HG03442 (cell line): ENCODE measurements at regions not wholly inside any gene's neighbourhood (a gene's known extent, or its start where the extent isn't known, plus 50 kb on each side); places are given as distances from the start of the nearest gene placed in this dataset.
"Not testable (repeated sequence)": the region's sequence is repeated elsewhere in the genome, so short reads cannot be mapped to it uniquely, and the experiment has no call there.

Source experiments
- ATAC-seq: cut with Tn5 transposase; IDR thresholded peaks from one replicate; pipeline ENCODE4 v1.9.1; 2021; ENCODE audit warnings: mild to moderate bottlenecking, moderate library complexity; ENCODE audit not compliant: unreplicated experiment

DNA sequence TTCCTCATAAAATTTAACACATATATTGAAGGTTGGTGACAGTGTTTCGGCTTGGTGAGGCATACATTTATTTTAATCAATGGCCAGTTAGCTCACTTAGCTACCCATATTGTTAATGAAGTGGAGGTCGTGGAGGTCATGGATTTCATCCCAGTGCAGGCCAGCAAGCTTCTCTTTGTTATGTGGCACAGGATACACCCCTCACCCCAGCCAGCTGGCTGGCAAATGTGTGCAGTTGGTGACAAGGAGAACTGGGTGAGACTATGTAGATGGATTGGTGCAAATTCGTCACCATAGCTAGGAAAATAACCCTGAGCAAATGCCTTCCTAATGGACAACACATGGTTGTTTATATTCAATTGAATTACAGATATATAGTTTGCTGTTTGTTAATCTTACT, 50.5 kb upstream of the FOXP2 start:
- no peak for ATAC-seq

DNA sequence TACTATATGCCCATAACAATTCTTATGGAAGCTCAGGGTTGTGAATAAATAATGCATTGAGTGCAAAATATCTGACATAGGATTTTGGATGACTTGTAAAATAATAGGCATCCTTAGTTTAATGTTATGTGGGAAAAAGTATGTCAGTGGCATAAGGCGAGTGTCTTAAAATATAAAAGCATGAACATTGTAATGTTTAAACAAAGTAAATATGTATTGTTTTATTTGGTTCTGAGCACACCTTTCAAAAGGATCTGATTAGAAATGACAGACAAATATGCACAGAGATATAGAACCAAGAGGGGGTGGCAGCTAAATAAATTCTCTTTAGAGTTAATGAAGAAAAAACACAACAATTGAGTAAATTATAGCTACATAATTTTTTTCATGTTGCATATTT, 51.3 kb upstream of the FOXP2 start:
- no peak for ATAC-seq

- ATAC-seq, result no peak
These were observed 55.7 kb upstream of the FOXP2 start for GRCh38 chr7:114358911-114359310.

DNA sequence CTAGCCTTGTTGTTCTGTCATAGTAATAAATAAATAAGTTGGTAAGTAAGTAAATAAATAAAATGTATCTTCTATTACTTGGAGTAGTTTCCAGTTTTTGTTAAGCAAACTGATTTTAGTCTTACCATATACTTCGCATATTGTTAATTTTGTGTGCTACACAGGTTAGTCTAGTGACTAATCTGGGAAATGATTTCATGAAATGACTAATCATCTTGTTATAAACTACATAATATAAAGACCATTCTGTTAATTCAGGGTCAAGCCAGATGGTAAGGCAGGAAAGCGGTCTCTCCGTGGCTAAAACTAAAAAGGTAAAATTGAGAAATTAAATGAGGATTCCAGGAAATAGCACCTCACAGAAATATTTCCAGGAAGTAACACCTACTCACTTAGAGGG, 58.5 kb upstream of the FOXP2 start:
- no peak for ATAC-seq

DNA sequence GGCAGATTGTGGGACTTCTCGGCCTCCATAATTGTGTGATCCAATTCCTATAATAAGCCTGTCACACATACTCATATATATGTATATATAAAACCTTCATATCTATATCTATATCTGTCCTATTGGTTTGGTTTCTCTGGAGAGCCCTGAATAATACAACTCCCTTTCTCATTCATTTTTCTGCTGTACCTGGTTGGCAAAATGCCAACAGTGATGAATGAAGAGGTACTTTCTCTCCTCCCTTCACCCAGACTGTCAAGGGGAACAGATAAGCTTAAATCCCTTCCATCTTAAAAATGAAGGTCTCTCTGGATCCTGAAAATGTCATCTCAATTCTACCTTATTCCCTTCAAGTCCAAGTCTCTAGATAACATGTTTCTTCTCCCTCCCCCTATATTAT, 60.3 kb upstream of the FOXP2 start:
- no peak for ATAC-seq

- no peak for ATAC-seq
These were observed 69.1 kb upstream of the FOXP2 start for GRCh38 chr7:114345494-114345893.

GRCh38 chr7:114343949-114344708, 70.5 kb upstream of the FOXP2 start:
- no peak for ATAC-seq

- no peak for ATAC-seq
These were observed 72.0 kb upstream of the FOXP2 start for GRCh38 chr7:114342431-114343179.

DNA sequence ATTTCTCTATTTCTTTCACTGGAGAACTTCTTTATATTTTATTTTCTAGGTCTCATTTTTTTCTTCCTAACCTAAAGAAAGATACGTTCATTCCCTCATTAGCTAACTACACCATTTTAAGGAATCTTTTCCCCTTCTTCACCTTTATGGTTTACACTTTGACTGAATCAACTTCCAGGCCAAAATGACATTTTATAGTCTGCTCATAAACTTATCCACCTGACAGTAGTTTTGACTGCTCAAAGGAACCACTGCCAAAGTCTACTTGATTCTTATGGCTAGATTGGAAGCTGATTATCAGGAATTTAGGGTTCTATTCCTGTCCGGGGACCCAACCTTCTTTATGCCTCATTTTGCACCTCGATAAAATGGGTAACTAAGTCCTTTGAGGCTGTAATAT, 73.0 kb upstream of the FOXP2 start:
- ATAC-seq, result no peak

DNA sequence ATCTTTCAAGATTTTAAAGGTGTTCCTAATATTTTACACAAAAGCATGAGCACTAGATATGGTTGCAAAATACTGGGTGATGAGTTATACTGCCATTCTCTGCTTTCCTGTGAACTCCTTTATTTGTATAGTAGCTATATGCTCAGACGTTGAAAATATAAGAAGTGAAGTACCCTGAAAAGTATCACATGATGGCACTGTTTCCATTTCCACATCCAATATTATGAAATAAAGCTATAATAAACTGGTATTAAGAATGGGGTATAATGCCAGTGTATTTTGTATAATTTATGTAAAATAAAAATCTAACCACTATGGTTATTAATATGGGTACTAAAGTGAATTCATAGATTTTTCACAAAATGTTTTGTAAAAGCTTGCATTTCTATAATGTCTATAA, 79.6 kb upstream of the FOXP2 start:
- no peak for ATAC-seq

GRCh38 chr7:114329458-114329857, 85.2 kb upstream of the FOXP2 start:
- not testable (repeated sequence) for ATAC-seq

DNA sequence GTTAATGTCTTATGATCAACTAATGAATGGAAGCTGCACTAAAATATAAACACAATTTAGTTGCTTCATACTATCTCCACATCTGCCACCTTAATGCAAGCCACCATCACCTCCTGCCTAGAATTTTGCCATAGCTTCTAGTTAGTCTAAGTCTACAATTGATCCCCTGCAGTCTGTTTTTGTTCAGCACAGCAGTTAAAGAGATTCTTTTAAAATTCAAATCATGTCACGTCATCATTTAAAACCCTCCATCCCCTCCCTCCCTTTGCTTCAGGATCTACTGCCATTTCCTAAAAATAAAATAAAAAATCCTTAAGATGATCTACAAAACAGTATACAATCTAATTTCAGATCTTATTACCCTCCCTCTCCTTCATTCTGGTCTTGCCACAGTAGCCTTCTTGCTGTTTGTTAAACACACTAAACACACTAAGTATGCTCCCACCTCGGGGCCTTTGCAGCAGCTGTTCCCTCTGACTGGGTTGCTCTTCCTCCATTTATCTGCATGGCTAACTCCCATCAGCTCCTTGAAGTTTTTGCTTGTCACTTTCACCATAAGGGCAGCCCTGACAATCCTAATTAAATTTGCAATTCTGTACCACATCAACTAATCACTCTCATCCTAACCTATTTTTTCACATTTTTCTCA, 97.0 kb upstream of the FOXP2 start:
- no peak for ATAC-seq

DNA sequence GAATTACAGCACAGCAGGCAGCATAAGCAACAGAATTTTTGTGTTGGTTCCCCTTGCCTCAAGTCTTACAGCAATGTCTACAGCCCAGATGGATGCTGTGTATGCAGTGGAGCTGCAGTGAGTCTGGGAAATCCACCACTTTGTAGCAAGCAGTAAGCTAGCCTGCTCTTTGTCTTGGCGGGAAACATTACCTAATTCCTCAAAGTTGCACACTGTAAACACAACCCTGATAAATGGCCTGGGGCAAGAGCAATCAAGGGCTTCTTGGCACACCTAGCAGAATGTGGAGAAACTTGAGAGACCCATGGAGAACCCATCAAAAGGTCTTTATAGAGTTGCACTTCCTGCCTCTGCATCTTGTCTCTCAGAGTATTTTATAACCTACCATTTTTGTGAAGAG, 102.0 kb upstream of the FOXP2 start:
- no peak for ATAC-seq

GRCh38 chr7:114310345-114311110, 104.1 kb upstream of the FOXP2 start:
- ATAC-seq, result no peak

DNA sequence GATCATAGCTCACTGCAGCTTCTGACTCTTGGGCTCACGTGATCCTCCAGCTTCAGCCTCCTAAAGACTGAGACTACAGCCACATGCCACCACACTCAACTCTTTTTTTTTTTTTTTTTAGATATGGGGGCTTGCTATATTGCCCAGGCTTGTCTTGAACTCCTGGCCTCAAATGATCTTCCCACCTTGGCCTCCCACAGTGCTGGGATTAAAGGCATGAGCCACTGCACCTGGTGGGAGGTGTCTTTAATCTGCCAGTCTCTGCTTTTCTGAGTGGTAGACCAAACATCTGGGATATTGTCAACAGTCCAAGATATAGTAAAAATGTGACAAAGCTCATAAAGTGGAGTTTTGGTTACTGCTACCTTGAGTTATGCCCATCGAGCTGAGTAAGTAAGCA, 104.9 kb upstream of the FOXP2 start:
- no peak for ATAC-seq

DNA sequence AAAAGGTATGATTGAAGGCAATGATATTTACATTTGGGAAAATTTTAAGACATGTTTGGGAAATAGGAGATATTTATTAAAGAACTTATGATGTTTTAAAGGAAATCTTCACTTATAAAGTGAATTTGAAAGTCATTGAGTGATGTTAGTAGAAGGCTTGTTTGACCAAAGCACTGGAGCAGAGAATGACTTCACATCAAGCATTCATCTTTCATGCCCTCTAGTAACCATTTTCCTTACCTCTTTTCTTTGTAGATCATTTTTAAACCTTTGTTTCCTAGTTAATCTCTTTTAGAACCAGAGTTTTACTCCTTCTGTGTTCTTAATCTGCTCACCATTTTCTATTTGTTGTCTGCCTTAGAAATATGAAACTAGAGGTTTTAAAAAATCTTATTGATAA, 111.3 kb upstream of the FOXP2 start:
- ATAC-seq, result no peak

GRCh38 chr7:114302858-114303257, 111.8 kb upstream of the FOXP2 start:
- no peak for ATAC-seq

GRCh38 chr7:114298011-114298410, 116.6 kb upstream of the FOXP2 start:
- no peak for ATAC-seq

- no peak for ATAC-seq
These were observed 117.5 kb upstream of the FOXP2 start for GRCh38 chr7:114297121-114297520.

GRCh38 chr7:114295522-114295921, 119.1 kb upstream of the FOXP2 start:
- no peak for ATAC-seq

- no peak for ATAC-seq
These were observed 120.6 kb upstream of the FOXP2 start for GRCh38 chr7:114294036-114294435.
